NCI-H774 (cell line): ENCODE measurements at regions not wholly inside any gene's neighbourhood (a gene's known extent, or its start where the extent isn't known, plus 50 kb on each side); places are given as distances from the start of the nearest gene placed in this dataset.
"Not testable (repeated sequence)": the region's sequence is repeated elsewhere in the genome, so short reads cannot be mapped to it uniquely, and the experiment has no call there.

ENCODE experiments used
- DNase-seq: peaks from one replicate; lab custom pipeline; 2025; lab: John Stamatoyannopoulos, UW

- no peak for DNase-seq
Measured at GRCh38 chr5:105197531-105197930, 1634.9 kb upstream of the NUDT12 start.

GRCh38 chr5:105195765-105196164 lies 1633.2 kb upstream of the NUDT12 start:
- no peak for DNase-seq

- DNase-seq = no peak
Measured at GRCh38 chr5:105172918-105173317, 1610.3 kb upstream of the NUDT12 start.

- no peak for DNase-seq
Measured at GRCh38 chr5:105168806-105169205, 1606.2 kb upstream of the NUDT12 start.

- DNase-seq = no peak
Measured at GRCh38 chr5:105167092-105167491, 1604.5 kb upstream of the NUDT12 start.

GRCh38 chr5:105163547-105163946 lies 1601.0 kb upstream of the NUDT12 start:
- DNase-seq = no peak

- not testable (repeated sequence) for DNase-seq
Measured at GRCh38 chr5:105162557-105162956, 1600.0 kb upstream of the NUDT12 start.

GRCh38 chr5:105158526-105158925 lies 1595.9 kb upstream of the NUDT12 start:
- DNase-seq = no peak

GRCh38 chr5:105150323-105150722 lies 1587.7 kb upstream of the NUDT12 start:
- no peak for DNase-seq

- no peak for DNase-seq
Measured at GRCh38 chr5:105146867-105147266, 1584.3 kb upstream of the NUDT12 start.

- DNase-seq = no peak
Measured at GRCh38 chr5:105145152-105145551, 1582.6 kb upstream of the NUDT12 start.

GRCh38 chr5:105134328-105134727 lies 1571.7 kb upstream of the NUDT12 start:
- no peak for DNase-seq

GRCh38 chr5:105133087-105133486 lies 1570.5 kb upstream of the NUDT12 start:
- no peak for DNase-seq

GRCh38 chr5:105132581-105132980 lies 1570.0 kb upstream of the NUDT12 start:
- DNase-seq = no peak

- DNase-seq = no peak
Measured at GRCh38 chr5:105131045-105131444, 1568.5 kb upstream of the NUDT12 start.

GRCh38 chr5:105101577-105101976 lies 1539.0 kb upstream of the NUDT12 start:
- DNase-seq = no peak

GRCh38 chr5:105088961-105089360 lies 1526.4 kb upstream of the NUDT12 start:
- no peak for DNase-seq

- DNase-seq = no peak
Measured at GRCh38 chr5:105088102-105088501, 1525.5 kb upstream of the NUDT12 start.

GRCh38 chr5:105057893-105058292 lies 1495.3 kb upstream of the NUDT12 start:
- DNase-seq = no peak

GRCh38 chr5:105057001-105057436 lies 1494.4 kb upstream of the NUDT12 start:
- no peak for DNase-seq

GRCh38 chr5:105054406-105054805 lies 1491.8 kb upstream of the NUDT12 start:
- DNase-seq = no peak

GRCh38 chr5:105042623-105043022 lies 1480.0 kb upstream of the NUDT12 start:
- DNase-seq = no peak

GRCh38 chr5:105036814-105037213 lies 1474.2 kb upstream of the NUDT12 start:
- not testable (repeated sequence) for DNase-seq

- DNase-seq = no peak
Measured at GRCh38 chr5:105034401-105034763, 1471.8 kb upstream of the NUDT12 start.
